ENCODE measurements at regions not wholly inside any gene's neighbourhood (a gene's known extent, or its start where the extent isn't known, plus 50 kb on each side); places are given as distances from the start of the nearest gene placed in this dataset.

DNA sequence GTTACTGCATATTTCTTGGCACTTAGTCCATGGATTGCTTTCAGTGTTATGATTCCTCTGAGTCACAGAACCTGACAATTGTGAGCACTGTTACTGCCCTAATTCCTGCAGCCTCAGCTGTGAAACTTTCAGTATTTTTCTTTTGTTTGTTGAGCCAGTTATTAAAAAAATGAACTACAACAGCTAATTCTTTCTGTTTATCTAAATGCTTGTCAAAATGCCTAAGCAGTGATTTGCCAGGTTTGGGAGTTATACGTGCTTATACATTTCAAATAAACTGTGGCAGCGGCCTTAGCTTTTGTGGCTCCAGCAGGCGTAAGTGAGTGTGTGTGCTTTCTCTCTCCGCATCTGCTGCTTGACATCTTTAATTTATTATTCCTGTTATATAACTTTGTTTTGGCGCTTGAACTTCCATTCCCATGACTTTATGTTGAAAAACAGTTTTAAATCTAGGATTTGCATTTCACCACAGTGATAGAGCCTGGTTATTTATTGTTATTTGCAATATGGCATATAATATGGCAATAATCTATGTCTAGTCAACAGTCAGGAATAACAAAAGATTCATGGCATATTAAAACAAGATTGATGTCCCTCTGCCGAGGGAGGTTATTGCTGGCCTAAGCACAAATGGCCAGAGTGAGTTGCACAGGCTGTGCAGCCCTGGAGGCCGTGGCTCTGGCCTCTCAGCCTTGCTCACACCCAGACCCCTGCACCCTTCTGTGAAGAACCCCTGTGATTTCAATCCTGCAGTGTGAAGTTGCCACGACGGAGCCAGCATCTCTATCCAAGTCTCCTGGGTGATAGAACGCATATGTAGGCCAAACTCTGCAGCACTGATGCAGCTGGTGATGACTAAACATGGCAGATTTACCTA is 303.4 kb downstream of the THBS2 start:
- Histone ChIP-seq H3K4me1 (ENCODE audit: insufficient read depth, poor library complexity, severe bottlenecking) (no peaks in the 10 kb centered on the region), H3K27me3 (ENCODE audit: insufficient read depth, poor library complexity, severe bottlenecking) (no peaks in the 10 kb centered on the region), H3K36me3 (ENCODE audit: low read depth) (no peaks in the 10 kb centered on the region), H3K4me3 (ENCODE audit: severe bottlenecking) (no peak overlapping the region), H3K9me3 (ENCODE audit: severe bottlenecking) (no peaks in the 10 kb centered on the region), H3K27ac (ENCODE audit: poor library complexity, severe bottlenecking) (no peak overlapping the region)
- TF ChIP-seq, protein P1, sequence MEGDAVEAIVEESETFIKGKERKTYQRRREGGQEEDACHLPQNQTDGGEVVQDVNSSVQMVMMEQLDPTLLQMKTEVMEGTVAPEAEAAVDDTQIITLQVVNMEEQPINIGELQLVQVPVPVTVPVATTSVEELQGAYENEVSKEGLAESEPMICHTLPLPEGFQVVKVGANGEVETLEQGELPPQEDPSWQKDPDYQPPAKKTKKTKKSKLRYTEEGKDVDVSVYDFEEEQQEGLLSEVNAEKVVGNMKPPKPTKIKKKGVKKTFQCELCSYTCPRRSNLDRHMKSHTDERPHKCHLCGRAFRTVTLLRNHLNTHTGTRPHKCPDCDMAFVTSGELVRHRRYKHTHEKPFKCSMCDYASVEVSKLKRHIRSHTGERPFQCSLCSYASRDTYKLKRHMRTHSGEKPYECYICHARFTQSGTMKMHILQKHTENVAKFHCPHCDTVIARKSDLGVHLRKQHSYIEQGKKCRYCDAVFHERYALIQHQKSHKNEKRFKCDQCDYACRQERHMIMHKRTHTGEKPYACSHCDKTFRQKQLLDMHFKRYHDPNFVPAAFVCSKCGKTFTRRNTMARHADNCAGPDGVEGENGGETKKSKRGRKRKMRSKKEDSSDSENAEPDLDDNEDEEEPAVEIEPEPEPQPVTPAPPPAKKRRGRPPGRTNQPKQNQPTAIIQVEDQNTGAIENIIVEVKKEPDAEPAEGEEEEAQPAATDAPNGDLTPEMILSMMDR (IDR thresholded peaks at IDR 0.05; ENCODE audit: poor library complexity, severe bottlenecking) = no peak
- DNase-seq (ENCODE audit: low spot score) (no peak), ATAC-seq (ENCODE audit: low read depth) (no peak; the same call in 2 of the 3 replicates)

DNA sequence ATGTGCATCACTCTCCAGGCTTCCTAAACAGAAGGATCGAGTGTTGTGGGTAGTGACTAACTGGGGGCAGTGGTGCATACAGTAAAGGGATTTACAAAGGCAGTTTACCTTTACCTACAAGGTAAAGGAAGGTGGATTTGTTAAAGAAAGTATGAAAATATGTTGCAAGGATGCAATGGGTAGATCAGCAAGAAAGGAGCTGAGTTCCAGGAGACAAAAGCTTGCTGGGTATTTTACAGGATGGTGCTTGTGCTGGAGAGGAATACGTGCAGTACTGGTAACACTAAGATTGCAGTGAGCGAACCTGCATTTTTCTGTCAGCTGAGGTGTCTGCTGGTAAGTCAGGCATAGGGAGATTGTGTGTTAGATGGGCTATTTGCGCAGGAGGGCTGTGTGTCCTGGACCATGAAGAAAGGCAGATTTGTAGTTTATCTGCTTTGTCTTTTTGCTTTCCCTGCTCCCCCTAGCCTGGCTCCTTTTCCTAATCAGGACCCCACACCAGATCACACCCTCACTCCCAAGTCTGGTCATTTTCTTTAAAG is 304.6 kb downstream of the THBS2 start:
- DNase-seq (ENCODE audit: low spot score) = no peak
- Histone ChIP-seq H3K27me3 (ENCODE audit: insufficient read depth, poor library complexity, severe bottlenecking) (no peaks in the 10 kb centered on the region), H3K4me1 (ENCODE audit: insufficient read depth, poor library complexity, severe bottlenecking) (no peaks in the 10 kb centered on the region), H3K4me3 (ENCODE audit: severe bottlenecking) (no peak overlapping the region), H3K36me3 (ENCODE audit: low read depth) (no peaks in the 10 kb centered on the region), H3K9me3 (ENCODE audit: severe bottlenecking) (no peaks in the 10 kb centered on the region), H3K27ac (ENCODE audit: poor library complexity, severe bottlenecking) (no peak overlapping the region)
- TF ChIP-seq, protein P1 (IDR thresholded peaks at IDR 0.05; ENCODE audit: poor library complexity, severe bottlenecking) = no peak
- no peak for ATAC-seq (ENCODE audit: low read depth)

DNA sequence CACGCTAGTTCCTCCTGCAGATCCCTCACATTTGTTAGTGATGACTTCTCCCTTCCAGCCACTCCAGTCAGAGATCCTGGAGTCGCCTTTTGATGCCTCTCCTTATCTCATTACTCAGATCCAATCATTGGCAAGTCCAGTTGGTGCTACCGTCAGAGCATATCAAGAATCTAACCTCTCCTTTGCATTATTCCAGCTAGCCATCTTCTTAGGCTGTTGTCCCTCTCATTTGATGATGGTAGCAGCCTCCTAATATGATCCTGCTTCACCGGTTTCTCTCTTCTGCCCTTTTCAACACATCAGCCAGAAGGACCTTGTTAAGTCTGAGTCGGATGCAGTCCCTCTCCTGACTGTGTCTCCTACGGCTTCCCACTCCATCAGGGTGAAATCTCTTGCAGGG is 305.6 kb downstream of the THBS2 start:
- no peaks in the 10 kb centered on the region for H3K4me1 ChIP-seq (ENCODE audit: insufficient read depth, poor library complexity, severe bottlenecking)
- H3K27ac ChIP-seq (ENCODE audit: poor library complexity, severe bottlenecking) = no peak overlapping the region
- H3K4me3 ChIP-seq (ENCODE audit: severe bottlenecking) = no peak overlapping the region
- ATAC-seq (ENCODE audit: low read depth) = no peak
- TF ChIP-seq, protein P1 (IDR thresholded peaks at IDR 0.05; ENCODE audit: poor library complexity, severe bottlenecking) = no peak
- no peaks in the 10 kb centered on the region for H3K36me3 ChIP-seq (ENCODE audit: low read depth)
- no peak for DNase-seq (ENCODE audit: low spot score)
- no peaks in the 10 kb centered on the region for H3K9me3 ChIP-seq (ENCODE audit: severe bottlenecking)
- no peaks in the 10 kb centered on the region for H3K27me3 ChIP-seq (ENCODE audit: insufficient read depth, poor library complexity, severe bottlenecking)

DNA sequence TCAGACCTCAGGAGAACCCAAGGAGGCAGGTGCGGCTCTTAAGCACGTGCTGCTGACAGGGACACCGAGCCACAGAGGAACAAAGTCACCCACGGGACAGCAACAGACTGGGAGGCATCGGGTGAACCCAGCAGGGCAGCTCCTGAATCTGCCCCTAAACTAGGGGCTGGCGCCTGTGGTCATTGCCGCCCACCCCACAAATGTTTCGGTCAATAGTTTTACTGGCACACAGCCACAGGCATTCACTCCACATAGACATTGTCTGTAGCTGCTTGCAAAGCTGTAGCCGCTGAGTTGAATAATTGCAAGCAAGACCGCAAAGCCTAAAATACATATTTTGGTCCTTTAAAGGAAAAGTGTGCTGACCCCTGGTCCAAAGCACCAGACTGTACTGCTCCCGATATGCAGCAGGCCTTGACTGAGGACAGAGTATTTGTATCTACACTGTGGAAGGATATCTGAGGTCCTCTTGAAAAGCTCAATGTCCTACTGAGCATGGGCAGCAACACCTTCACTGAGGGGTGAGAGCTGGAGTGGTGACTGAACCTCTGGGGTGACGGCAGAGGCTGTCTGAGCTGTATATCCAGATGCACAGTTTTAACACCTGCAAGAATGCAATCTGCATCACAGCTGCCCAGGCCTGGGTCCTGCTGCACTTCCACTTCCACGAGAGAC is 310.3 kb downstream of the THBS2 start:
- no peak for DNase-seq (ENCODE audit: low spot score)

More for the DNA sequence above, 310.3 kb downstream of the THBS2 start:
- Histone ChIP-seq H3K9me3 (ENCODE audit: severe bottlenecking) (no peaks in the 10 kb centered on the region), H3K36me3 (ENCODE audit: low read depth) (no peaks in the 10 kb centered on the region), H3K27ac (ENCODE audit: poor library complexity, severe bottlenecking) (no peak overlapping the region), H3K4me3 (ENCODE audit: severe bottlenecking) (no peak overlapping the region), H3K27me3 (ENCODE audit: insufficient read depth, poor library complexity, severe bottlenecking) (no peaks in the 10 kb centered on the region), H3K4me1 (ENCODE audit: insufficient read depth, poor library complexity, severe bottlenecking) (peaks cover 2% of the 10 kb centered on the region)
- TF ChIP-seq, protein P1 (IDR thresholded peaks at IDR 0.05; ENCODE audit: poor library complexity, severe bottlenecking) = no peak
- no peak for ATAC-seq (ENCODE audit: low read depth)

Data from RWPE2 (cell line).